Right forelimb (tissue), 1 donor: ENCODE measurements at regions not wholly inside any gene's neighbourhood (a gene's known extent, or its start where the extent isn't known, plus 50 kb on each side); places are given as distances from the start of the nearest gene placed in this dataset.
"Not testable (repeated sequence)": the region's sequence is repeated elsewhere in the genome, so short reads cannot be mapped to it uniquely, and the experiment has no call there.

Experiments used
- DNase-seq: peaks from one replicate; pipeline ENCODE4 v3.0.0-alpha.2; 2018

GRCh38 chr6:21856456-21856825 lies 262.9 kb downstream of the SOX4 start:
- DNase-seq, result no peak

GRCh38 chr6:21856844-21857243 lies 263.3 kb downstream of the SOX4 start:
- DNase-seq, result no peak

GRCh38 chr6:21858076-21858475 lies 264.5 kb downstream of the SOX4 start:
- DNase-seq, result no peak

- no peak for DNase-seq
Measured at GRCh38 chr6:21859193-21859735, 265.7 kb downstream of the SOX4 start.

- no peak for DNase-seq
Measured at GRCh38 chr6:21861942-21862341, 268.4 kb downstream of the SOX4 start.

DNA sequence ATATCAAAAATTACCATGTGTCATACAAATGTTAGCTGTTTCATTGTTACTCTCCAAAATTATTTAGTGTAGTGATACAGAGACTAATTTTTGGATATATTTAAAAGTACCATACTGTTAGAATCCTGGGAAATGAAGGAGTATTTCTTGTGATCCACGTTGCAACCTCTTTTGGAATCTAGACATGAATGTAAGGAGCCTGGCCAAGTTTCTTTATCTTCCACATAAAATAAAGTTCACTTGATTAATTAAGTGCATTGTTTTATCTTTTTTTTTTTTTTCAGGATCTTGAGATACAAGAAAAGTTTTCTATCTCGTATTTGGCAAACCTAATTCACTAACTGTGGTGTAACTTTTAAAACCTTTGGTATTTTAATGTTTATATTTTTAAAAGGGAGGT lies 270.7 kb downstream of the SOX4 start:
- no peak for DNase-seq

DNA sequence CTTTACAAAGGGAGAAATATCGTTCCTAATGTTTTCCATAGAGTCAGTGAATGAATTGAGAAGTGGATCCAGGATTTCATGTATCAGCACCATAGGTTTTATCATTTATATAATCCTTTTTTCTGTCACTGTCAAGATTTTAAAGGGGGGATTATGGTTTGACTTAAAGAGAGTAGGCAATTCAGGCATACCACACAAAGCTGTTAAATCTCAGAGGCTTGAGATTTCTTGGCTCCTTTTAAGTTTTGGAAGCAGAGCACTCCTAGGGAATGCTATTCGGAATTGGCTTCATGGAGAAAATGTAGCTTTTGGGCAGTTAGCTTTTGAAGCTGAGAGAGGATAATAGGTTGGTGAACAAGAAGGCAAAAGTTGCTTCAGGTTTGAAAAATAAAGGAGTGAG lies 274.7 kb downstream of the SOX4 start:
- no peak for DNase-seq

GRCh38 chr6:21869085-21869771 lies 275.7 kb downstream of the SOX4 start:
- DNase-seq, result no peak

GRCh38 chr6:21870076-21870730 lies 276.7 kb downstream of the SOX4 start:
- DNase-seq, result no peak

DNA sequence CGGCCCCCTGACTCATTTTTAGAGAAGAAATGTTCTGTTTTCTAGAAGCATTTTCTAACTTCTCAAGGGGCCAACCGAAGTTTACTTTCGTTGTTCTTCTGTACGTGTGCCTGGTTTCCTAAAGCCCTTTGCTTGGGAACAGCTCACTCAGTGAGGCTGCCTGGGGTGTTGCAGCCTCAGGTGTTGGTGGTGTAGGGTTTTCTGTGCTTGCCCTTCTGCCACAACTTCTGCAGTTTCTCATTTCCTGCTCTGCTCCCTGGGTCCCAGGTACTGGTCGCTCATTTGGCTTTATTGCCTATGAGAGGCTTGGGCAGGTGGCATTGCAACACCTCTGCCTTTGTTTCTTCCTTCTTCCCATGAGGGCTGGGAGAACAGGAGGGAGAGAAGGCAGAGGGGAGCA lies 278.3 kb downstream of the SOX4 start:
- DNase-seq, result no peak

- DNase-seq, result no peak
Measured at GRCh38 chr6:21872749-21873148, 279.2 kb downstream of the SOX4 start.

GRCh38 chr6:21873562-21873961 lies 280.0 kb downstream of the SOX4 start:
- DNase-seq, result peak; percentile 64

GRCh38 chr6:21874372-21874771 lies 280.8 kb downstream of the SOX4 start:
- DNase-seq, result no peak

DNA sequence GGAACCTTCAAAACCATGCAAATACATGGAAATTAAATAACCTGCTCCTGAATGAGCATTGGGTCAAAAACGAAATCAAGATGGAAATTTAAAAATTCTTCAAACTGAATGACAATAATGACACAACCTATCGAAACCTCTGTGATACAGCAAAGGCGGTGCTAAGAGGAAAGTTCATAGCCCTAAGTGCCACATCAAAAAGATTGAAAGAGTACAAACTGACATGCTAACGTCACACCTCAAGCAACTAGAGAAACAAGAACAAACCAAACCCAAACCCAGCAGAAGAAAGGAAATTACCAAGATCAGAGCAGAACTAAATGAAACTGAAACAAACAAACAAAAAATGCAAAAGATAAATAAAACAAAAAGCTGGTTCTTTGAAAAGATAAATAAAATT lies 283.5 kb downstream of the SOX4 start:
- DNase-seq, result not testable (repeated sequence)

DNA sequence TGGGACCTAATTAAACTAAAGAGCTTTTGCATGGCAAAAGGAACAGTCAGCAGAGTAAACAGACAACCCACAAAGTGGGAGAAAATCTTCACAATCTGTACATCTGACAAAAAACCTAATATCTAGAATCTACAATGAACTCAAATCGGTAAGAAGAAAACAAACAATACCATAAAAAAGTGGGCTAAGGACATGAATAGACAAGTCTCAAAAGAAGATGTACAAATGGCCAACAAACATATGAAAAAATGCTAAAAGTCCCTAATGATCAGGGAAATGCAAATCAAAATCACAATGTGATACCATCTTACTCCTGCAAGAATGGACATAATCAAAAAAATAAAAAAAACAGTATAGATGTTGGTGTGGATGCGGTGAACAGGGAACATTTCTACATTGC lies 286.7 kb downstream of the SOX4 start:
- DNase-seq, result not testable (repeated sequence)

DNA sequence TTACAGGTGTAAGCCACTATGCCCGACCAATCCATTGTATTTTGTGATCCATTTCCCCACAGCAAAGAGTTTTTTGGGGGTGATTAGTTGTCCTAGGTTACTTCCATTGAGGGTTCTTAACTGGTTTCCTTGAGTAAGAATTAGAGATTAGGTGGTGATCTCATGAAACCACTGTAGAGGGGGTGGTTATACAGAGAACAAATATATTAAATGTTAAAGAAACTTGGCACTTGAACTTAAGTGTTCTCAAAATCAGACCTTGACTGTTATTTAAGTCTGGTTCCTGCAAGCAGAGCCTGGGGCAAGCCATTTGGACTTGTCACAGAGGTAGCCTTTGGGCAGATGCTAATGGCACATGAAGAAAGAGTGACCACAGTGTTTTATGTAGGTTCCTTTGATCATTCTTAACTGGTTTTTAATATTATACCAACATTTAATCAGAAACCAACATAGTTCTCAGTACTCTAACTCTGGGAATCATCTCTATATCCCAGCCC lies 288.5 kb downstream of the SOX4 start:
- no peak for DNase-seq

GRCh38 chr6:21883595-21884328 lies 290.2 kb downstream of the SOX4 start:
- no peak for DNase-seq

DNA sequence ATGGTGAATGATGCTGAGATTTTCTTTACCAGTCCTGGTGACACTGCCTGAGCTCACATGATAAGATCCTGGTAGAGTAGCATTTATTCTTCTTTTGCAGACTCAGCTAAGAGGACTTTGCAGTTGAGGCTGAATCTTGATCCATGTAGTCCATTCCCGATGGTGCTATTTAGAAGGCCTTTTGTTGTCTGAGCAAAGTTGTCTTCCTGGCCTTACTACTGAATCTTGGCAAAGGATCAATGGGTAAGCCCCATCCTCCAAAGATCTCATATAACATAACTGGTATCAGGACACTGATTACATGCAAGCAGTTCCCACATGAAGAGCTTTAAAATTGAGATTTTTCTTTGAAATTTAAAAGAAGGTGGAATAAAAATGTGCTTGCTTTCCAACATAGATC lies 291.6 kb downstream of the SOX4 start:
- DNase-seq, result no peak

DNA sequence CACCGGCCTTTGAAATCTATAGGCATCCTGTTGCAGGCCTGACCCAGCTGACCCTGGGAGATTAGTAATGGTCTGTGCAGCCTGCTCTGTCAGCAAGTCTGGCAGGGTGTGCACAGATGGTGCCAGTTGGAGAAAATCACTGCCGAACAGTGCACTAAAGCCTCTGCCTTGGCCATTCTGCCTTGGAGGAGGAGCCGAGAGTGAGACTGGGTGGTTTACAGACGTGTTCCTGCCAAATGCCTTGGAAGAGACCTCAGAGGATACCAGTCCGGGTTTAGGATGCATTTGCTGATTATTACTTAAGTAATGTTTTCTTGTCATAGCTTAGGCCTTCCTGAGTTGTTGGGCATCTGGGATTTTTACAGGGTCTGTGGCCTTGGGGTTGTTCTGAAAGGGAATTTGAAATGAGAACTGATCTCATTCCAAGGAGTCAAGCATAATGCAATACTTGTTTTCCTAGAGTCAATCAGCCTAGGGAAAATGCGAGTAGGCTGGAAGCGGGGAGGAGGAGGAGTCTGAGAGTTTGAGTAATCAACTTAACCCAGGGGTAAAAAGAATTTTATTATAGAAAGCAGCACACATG lies 292.1 kb downstream of the SOX4 start:
- peak; percentile 77 for DNase-seq

GRCh38 chr6:21886542-21887151 lies 293.1 kb downstream of the SOX4 start:
- DNase-seq, result no peak

- peak; percentile 59 for DNase-seq
Measured at GRCh38 chr6:21887231-21888185, 294.0 kb downstream of the SOX4 start.

DNA sequence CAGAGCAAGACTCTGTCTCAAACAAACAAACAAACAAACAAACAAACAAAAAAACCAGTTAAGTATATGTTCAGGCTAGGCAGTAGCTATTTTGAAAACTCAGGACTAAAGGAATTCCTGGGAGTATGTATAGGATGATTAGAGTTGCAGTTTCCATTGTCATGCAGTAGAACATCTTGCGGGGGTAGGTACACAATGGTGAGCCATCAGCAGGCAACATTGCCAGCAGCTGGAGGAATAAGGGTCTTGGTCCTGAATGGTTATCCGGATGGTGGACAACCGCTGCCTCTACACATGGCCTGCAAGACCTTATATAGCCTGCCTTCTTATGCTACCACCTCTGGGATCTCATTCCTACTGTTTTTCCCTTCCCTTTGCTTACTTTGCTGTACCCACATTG lies 297.5 kb downstream of the SOX4 start:
- DNase-seq, result no peak
